ENCODE measurements at regions not wholly inside any gene's neighbourhood (a gene's known extent, or its start where the extent isn't known, plus 50 kb on each side); places are given as distances from the start of the nearest gene placed in this dataset.
A peak's percentile ranks its signal among the peaks of the same experiment; 100 is the strongest.

DNA sequence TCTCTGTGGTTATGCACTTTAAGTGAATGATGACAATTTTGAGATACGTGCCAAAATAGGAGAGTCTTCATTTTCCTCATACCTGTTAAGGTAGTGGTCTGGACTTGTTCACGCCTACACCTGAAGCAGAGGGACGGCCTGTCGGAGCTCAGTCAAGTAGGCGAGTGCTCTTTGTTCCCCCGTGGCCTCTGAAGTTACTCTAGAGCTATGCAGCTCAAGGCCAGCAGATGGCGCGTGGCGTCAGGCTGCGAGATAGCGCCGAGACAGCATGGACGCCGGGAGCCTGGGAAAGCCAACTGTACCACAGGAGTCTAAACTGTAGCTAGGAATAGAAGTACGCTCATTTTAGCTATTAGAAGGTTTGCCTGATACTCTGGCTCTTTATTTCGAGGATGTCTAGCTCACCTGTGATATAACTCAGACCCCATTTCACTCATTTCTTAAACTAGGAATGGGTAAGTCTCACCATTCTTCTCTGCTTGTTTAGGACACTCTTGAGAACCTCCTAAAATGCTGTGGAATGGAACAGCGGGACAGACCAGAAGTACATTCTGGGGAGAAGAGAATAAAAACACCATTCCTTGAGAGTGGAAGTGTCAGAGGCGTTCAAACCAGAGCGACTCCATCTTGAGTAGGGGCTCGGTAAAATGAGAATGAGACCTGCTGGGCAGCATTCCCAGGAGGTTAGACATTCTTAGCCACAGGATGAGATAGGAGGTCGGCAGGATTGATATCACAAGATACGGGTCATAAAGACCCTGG is 267.4 kb upstream of the HMGA2 start:
- TF ChIP-seq, protein P1, sequence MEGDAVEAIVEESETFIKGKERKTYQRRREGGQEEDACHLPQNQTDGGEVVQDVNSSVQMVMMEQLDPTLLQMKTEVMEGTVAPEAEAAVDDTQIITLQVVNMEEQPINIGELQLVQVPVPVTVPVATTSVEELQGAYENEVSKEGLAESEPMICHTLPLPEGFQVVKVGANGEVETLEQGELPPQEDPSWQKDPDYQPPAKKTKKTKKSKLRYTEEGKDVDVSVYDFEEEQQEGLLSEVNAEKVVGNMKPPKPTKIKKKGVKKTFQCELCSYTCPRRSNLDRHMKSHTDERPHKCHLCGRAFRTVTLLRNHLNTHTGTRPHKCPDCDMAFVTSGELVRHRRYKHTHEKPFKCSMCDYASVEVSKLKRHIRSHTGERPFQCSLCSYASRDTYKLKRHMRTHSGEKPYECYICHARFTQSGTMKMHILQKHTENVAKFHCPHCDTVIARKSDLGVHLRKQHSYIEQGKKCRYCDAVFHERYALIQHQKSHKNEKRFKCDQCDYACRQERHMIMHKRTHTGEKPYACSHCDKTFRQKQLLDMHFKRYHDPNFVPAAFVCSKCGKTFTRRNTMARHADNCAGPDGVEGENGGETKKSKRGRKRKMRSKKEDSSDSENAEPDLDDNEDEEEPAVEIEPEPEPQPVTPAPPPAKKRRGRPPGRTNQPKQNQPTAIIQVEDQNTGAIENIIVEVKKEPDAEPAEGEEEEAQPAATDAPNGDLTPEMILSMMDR (IDR thresholded peaks at IDR 0.05; ENCODE audit: low read depth, low read length, missing input control): peak; percentile 83
- TF ChIP-seq EGR1 (IDR thresholded peaks at IDR 0.05; ENCODE audit: low read depth in 2 of 2) (no peak), TAF1 (conservative IDR thresholded peaks at IDR 0.05) (no peak), SP1 (IDR thresholded peaks at IDR 0.05) (no peak), RAD21 (IDR thresholded peaks at IDR 0.05) (peak; percentile 91 to 97), YY1 (IDR thresholded peaks at IDR 0.05) (peak; percentile 51), JUND (IDR thresholded peaks at IDR 0.05) (no peak)

Measured in liver (tissue), 3 donors.